ENCODE measurements at regions not wholly inside any gene's neighbourhood (a gene's known extent, or its start where the extent isn't known, plus 50 kb on each side); places are given as distances from the start of the nearest gene placed in this dataset.
"Not testable (repeated sequence)": the region's sequence is repeated elsewhere in the genome, so short reads cannot be mapped to it uniquely, and the experiment has no call there.

DNA sequence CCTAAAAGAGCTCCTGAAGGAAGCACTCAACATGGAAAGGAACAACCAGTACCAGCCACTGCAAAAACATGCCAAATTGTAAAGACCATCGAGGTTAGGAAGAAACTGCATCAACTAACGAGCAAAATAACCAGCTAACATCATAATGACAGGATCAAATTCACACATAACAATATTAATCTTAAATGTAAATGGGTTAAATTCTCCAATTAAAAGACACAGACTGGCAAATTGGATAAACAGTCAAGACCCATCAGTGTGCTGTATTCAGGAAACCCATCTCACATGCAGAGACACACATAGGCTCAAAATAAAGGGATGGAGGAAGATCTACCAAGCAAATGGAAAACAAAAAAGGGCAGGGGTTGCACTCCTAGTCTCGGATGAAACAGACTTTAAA lies 191.6 kb upstream of the MGAT5 start:
- TF ChIP-seq, protein P1, sequence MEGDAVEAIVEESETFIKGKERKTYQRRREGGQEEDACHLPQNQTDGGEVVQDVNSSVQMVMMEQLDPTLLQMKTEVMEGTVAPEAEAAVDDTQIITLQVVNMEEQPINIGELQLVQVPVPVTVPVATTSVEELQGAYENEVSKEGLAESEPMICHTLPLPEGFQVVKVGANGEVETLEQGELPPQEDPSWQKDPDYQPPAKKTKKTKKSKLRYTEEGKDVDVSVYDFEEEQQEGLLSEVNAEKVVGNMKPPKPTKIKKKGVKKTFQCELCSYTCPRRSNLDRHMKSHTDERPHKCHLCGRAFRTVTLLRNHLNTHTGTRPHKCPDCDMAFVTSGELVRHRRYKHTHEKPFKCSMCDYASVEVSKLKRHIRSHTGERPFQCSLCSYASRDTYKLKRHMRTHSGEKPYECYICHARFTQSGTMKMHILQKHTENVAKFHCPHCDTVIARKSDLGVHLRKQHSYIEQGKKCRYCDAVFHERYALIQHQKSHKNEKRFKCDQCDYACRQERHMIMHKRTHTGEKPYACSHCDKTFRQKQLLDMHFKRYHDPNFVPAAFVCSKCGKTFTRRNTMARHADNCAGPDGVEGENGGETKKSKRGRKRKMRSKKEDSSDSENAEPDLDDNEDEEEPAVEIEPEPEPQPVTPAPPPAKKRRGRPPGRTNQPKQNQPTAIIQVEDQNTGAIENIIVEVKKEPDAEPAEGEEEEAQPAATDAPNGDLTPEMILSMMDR (IDR thresholded peaks at IDR 0.05), result not testable (repeated sequence)
- not testable (repeated sequence) for TF ChIP-seq POLR2A (IDR thresholded peaks at IDR 0.05; ENCODE audit: low read depth); POLR2AphosphoS5 (IDR thresholded peaks at IDR 0.05); EP300 (IDR thresholded peaks at IDR 0.05)

All from esophagus muscularis mucosa (tissue), 4 donors.